Epidermal melanocyte (primary cell): ENCODE measurements at regions not wholly inside any gene's neighbourhood (a gene's known extent, or its start where the extent isn't known, plus 50 kb on each side); places are given as distances from the start of the nearest gene placed in this dataset.
A peak's percentile ranks its signal among the peaks of the same experiment; 100 is the strongest.

ENCODE experiments used
- DNase-seq: peaks from one replicate; pipeline ENCODE4 v3.0.0; 2011; ENCODE audit warnings: low spot score; ENCODE audit not compliant: insufficient read length

GRCh38 chr15:31554261-31554660 is 227.6 kb downstream of the KLF13 start:
- DNase-seq: no peak

- DNase-seq: no peak
Measured at GRCh38 chr15:31555022-31555421, 228.4 kb downstream of the KLF13 start.

- DNase-seq: no peak
Measured at GRCh38 chr15:31556494-31557150, 230.0 kb downstream of the KLF13 start.

- no peak for DNase-seq
Measured at GRCh38 chr15:31557899-31558298, 231.3 kb downstream of the KLF13 start.

- no peak for DNase-seq
Measured at GRCh38 chr15:31558840-31559239, 232.2 kb downstream of the KLF13 start.

- DNase-seq: no peak
Measured at GRCh38 chr15:31559786-31560185, 233.2 kb downstream of the KLF13 start.

GRCh38 chr15:31560643-31561042 is 234.0 kb downstream of the KLF13 start:
- no peak for DNase-seq

GRCh38 chr15:31561156-31561555 is 234.5 kb downstream of the KLF13 start:
- DNase-seq: no peak

- DNase-seq: no peak
Measured at GRCh38 chr15:31563001-31563400, 236.4 kb downstream of the KLF13 start.

- no peak for DNase-seq
Measured at GRCh38 chr15:31563421-31563820, 236.8 kb downstream of the KLF13 start.

GRCh38 chr15:31567861-31568260 is 241.2 kb downstream of the KLF13 start:
- no peak for DNase-seq

GRCh38 chr15:31569836-31570235 is 243.2 kb downstream of the KLF13 start:
- no peak for DNase-seq

- no peak for DNase-seq
Measured at GRCh38 chr15:31570591-31570990, 244.0 kb downstream of the KLF13 start.

GRCh38 chr15:31571676-31572075 is 245.0 kb downstream of the KLF13 start:
- peak; percentile 37 for DNase-seq

- no peak for DNase-seq
Measured at GRCh38 chr15:31573759-31574158, 247.1 kb downstream of the KLF13 start.

GRCh38 chr15:31574766-31575165 is 248.1 kb downstream of the KLF13 start:
- DNase-seq: no peak

- DNase-seq: no peak
Measured at GRCh38 chr15:31577108-31577507, 250.5 kb downstream of the KLF13 start.

- no peak for DNase-seq
Measured at GRCh38 chr15:31579282-31579681, 252.6 kb downstream of the KLF13 start.

- no peak for DNase-seq
Measured at GRCh38 chr15:31579976-31580375, 253.3 kb downstream of the KLF13 start.

- DNase-seq: no peak
Measured at GRCh38 chr15:31584195-31584594, 257.6 kb downstream of the KLF13 start.

GRCh38 chr15:31585240-31585639 is 258.6 kb downstream of the KLF13 start:
- DNase-seq: no peak

GRCh38 chr15:31586841-31587240 is 260.2 kb downstream of the KLF13 start:
- DNase-seq: no peak

GRCh38 chr15:31587583-31587982 is 260.9 kb downstream of the KLF13 start:
- no peak for DNase-seq

GRCh38 chr15:31590609-31591008 is 264.0 kb downstream of the KLF13 start:
- no peak for DNase-seq
